Muscle of back (tissue), 3 donors: ENCODE measurements at regions not wholly inside any gene's neighbourhood (a gene's known extent, or its start where the extent isn't known, plus 50 kb on each side); places are given as distances from the start of the nearest gene placed in this dataset.

Experiments used
- DNase-seq, 3 donors: peaks; one replicate each; pipeline versions ENCODE4 v3.0.0 to v3.0.0-alpha.2; 2013

DNA sequence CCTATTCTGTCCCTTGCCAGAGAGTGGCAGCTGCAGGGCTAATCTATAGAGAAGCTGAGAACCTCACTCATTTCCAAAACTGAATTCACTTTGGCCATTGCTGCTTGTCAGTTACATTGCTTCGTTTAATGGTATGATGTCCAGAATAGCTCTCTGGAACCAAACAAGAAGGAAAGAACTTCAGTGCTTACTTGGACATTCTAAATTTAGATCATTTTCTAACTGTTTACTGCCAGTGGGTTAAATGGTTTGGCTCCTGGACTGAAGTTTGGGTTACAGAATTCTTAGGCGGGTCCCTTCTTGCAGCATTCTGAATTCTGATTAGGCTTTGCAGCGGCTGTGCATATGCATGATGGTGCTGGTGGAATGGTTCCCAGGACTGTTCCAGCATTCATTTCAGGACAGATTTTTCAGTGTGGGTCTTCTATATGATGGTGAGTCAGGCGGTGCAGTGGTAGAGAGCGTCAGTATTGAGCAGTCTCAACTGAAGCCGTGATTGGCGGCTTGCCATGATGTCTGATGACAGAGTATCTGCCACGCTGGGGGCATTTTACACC lies 148.7 kb downstream of the DYRK2 start:
- DNase-seq, result peak in 2 of 3 donors; percentile 36 to 56

- DNase-seq, result no peak
Observed at GRCh38 chr12:67797753-67798152, 149.2 kb downstream of the DYRK2 start.

- no peak for DNase-seq
Observed at GRCh38 chr12:67798768-67799167, 150.2 kb downstream of the DYRK2 start.

DNA sequence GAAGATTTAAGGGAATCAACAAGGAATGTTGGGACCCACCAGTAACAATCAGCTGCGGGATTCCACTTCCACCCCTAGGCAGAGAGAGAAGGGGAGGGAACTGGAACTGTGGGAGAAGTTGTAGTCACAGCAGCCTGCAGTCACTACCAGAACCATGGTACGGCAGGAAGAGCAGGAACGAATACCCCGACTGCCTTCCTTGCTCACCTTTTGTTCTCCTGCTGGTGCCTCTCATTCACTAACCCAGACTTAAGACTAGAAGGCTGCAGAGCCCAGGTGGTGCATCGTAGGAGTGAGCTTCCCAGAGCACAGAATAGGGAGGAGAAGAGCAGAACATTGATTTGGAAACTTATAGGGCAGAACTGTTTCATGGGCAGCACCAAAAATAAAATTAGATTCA lies 154.2 kb downstream of the DYRK2 start:
- no peak for DNase-seq

GRCh38 chr12:67803278-67803993 lies 154.9 kb downstream of the DYRK2 start:
- DNase-seq, result no peak

- no peak for DNase-seq
Observed at GRCh38 chr12:67804168-67804567, 155.6 kb downstream of the DYRK2 start.

DNA sequence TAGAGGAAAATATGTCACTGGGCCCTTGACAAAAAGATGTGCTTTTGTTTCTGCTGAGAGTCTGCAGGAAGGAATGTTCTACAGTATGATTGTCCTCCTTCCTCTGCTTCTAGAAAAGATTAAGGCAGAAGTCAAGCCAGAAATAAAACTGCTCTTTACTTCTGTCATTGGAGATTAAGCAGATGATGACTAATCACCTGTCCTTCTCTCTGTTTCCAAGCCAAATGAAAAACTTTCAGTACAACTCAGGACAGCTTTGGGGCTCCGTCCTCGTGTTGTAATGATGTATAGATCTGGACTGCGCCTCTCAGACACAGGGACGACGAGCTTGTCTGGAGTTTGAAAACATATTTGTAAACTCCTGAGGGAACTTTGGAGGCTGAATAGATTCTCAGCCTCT lies 159.3 kb downstream of the DYRK2 start:
- peak; percentile 60 to 77 (median 75) for DNase-seq

- DNase-seq, result no peak
Observed at GRCh38 chr12:67810166-67810565, 161.6 kb downstream of the DYRK2 start.

GRCh38 chr12:67811437-67812361 lies 163.2 kb downstream of the DYRK2 start:
- DNase-seq, result no peak

DNA sequence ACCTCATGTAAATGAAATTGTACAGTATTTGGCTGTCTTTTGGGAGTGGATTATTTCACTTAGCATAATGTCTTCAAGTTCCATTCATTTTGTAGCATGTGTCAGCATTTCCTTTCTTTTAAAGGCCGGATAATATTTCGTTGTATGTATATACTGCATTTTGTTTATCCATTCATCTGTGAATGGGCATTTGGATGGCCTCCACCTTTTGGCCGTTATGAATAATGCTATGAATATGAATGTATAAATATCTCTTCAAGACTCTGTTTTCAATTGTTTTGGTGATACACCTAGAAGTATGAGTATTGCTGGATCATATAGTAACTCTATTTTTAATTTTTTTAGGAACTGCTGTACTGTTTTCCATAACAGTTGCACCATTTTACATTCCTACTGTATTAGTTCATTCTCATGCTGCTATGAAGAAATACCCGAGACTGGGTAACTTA lies 164.9 kb downstream of the DYRK2 start:
- DNase-seq, result no peak

DNA sequence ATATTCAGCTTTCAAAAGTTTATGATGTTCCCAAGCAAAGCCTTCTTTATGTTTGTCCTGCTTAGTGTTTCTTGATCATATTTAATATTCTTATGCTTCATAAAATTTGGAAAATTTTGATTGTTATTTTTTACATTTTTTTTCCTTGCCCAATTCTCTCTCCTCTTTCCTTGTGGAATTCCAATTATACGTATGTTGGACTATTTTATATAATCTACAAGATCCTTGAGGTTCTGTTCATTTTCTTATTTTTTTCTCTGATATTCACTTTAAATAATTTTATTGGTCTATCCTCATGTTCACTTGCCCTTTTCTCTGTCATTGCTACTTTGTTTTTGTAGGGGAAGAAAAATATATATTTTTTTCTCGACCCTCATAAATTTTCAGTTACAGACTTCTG lies 167.7 kb downstream of the DYRK2 start:
- no peak for DNase-seq

DNA sequence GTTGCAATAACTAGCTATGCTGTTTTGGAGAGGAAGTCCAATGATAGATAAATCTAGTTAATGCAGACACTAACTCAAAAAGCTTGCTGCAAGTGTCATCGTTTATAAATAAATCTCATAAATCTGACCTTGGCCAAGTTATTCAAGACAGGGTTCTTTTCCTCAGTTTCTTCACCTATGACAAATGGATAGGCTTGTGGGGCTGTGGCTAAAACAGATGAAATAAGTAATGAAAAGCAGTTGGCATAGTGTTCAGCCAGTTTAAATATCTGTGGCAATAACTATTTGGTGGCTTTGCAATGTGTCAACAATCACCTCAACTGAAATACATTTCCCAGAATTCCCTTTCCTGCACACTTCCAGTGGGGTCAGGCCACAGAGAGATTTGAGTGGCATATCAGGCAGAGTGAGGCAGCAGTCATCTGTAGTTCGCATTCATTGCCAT lies 169.9 kb downstream of the DYRK2 start:
- DNase-seq, result peak in 1 of 3 donors; percentile 31

- DNase-seq, result no peak
Observed at GRCh38 chr12:67819902-67820301, 169.3 kb upstream of the IFNG-AS1 start.

- no peak for DNase-seq
Observed at GRCh38 chr12:67820694-67821093, 168.6 kb upstream of the IFNG-AS1 start.

GRCh38 chr12:67822826-67823225 lies 166.4 kb upstream of the IFNG-AS1 start:
- DNase-seq, result no peak

- no peak for DNase-seq
Observed at GRCh38 chr12:67826148-67826547, 163.1 kb upstream of the IFNG-AS1 start.

DNA sequence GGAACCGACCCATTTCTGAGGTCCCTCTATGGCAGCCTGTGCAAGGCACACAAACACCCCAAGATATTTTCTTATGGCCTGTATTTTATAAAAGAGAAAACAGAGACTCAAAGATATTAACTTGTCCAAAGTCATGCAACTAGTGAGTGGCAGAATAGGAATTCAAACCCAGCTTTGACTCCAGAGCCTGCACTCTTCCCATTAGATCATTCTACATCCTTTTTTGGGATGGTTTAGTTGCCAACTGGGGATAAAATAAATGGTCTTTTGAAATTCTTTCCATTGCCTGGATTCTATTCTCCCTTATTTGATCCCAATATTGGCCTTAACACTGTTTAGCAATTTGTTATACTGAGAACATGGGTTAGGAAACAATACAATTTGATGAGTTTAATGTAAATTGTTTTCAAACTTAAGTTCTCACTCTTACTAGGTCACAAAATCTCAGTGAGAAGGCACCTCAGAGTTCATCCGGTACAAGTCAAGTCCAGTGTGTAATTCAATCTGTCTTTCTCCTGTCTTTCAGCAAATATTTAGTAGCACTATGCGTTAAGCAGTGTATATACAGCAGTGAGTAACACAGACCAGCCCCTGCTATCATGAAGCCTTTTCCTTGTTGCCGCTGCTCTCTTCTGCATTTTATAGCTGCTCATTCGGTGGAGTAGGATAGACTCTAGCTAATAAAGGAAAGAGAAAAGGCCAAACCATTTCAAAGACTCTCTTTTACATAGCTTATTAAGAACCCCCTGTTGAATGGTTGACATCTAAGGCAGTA lies 162.1 kb upstream of the IFNG-AS1 start:
- DNase-seq, result peak in 2 of 3 donors; percentile 22 to 65

GRCh38 chr12:67827820-67828383 lies 161.3 kb upstream of the IFNG-AS1 start:
- peak; percentile 62 to 94 (median 87) for DNase-seq

- DNase-seq, result no peak
Observed at GRCh38 chr12:67829896-67830295, 159.4 kb upstream of the IFNG-AS1 start.

- no peak for DNase-seq
Observed at GRCh38 chr12:67832155-67832554, 157.1 kb upstream of the IFNG-AS1 start.

- no peak for DNase-seq
Observed at GRCh38 chr12:67833602-67834001, 155.6 kb upstream of the IFNG-AS1 start.
